ENCODE measurements at regions not wholly inside any gene's neighbourhood (a gene's known extent, or its start where the extent isn't known, plus 50 kb on each side); places are given as distances from the start of the nearest gene placed in this dataset.
"Not testable (repeated sequence)": the region's sequence is repeated elsewhere in the genome, so short reads cannot be mapped to it uniquely, and the experiment has no call there.

- H3K36me3 ChIP-seq (ENCODE audit: control insufficient read depth in 5 of 5, insufficient read depth in 5 of 5, low read length in 5 of 5) = no peaks in the 10 kb centered on the region
- no peak overlapping the region for H3K9ac ChIP-seq (ENCODE audit: low read length in 5 of 5)
- H3K27me3 ChIP-seq (ENCODE audit: control insufficient read depth in 5 of 5, insufficient read depth in 4 of 5, low read length in 5 of 5) = no peaks in the 10 kb centered on the region
- H3K27ac ChIP-seq (ENCODE audit: low read depth, low read length) = no peak overlapping the region
- H3K9me3 ChIP-seq (ENCODE audit: control insufficient read depth in 5 of 5, low read length in 5 of 5) = no peaks in the 10 kb centered on the region
- no peaks in the 10 kb centered on the region for H3K4me1 ChIP-seq (ENCODE audit: control insufficient read depth in 5 of 5, insufficient read depth in 5 of 5, low read length in 5 of 5)
- H3K4me3 ChIP-seq (ENCODE audit: low read depth in 1 of 5, low read length in 5 of 5) = no peak overlapping the region
Measured at GRCh38 chr5:69013481-69013880, 80.3 kb upstream of the SLC30A5 start.

GRCh38 chr5:69014007-69014406 lies 79.8 kb upstream of the SLC30A5 start:
- not testable (repeated sequence) for H3K27ac ChIP-seq (ENCODE audit: low read depth, low read length); H3K36me3 ChIP-seq (ENCODE audit: control insufficient read depth in 5 of 5, insufficient read depth in 5 of 5, low read length in 5 of 5); H3K4me3 ChIP-seq (ENCODE audit: low read depth in 1 of 5, low read length in 5 of 5); H3K9me3 ChIP-seq (ENCODE audit: control insufficient read depth in 5 of 5, low read length in 5 of 5); H3K4me1 ChIP-seq (ENCODE audit: control insufficient read depth in 5 of 5, insufficient read depth in 5 of 5, low read length in 5 of 5); H3K27me3 ChIP-seq (ENCODE audit: control insufficient read depth in 5 of 5, insufficient read depth in 4 of 5, low read length in 5 of 5); H3K9ac ChIP-seq (ENCODE audit: low read length in 5 of 5)

GRCh38 chr5:69019668-69020375 lies 74.0 kb upstream of the SLC30A5 start:
- peaks cover 0 to 3% (median 0%) of the 10 kb centered on the region in 5 donors for H3K4me1 ChIP-seq (ENCODE audit: control insufficient read depth in 5 of 5, insufficient read depth in 5 of 5, low read length in 5 of 5)
- H3K27me3 ChIP-seq (ENCODE audit: control insufficient read depth in 5 of 5, insufficient read depth in 4 of 5, low read length in 5 of 5) = no peaks in the 10 kb centered on the region
- H3K9me3 ChIP-seq (ENCODE audit: control insufficient read depth in 5 of 5, low read length in 5 of 5) = no peaks in the 10 kb centered on the region
- no peaks in the 10 kb centered on the region for H3K36me3 ChIP-seq (ENCODE audit: control insufficient read depth in 5 of 5, insufficient read depth in 5 of 5, low read length in 5 of 5)
- H3K27ac ChIP-seq (ENCODE audit: low read depth, low read length) = no peak overlapping the region
- no peak overlapping the region for H3K9ac ChIP-seq (ENCODE audit: low read length in 5 of 5)
- H3K4me3 ChIP-seq (ENCODE audit: low read depth in 1 of 5, low read length in 5 of 5) = no peak overlapping the region

GRCh38 chr5:69024241-69024651 lies 69.6 kb upstream of the SLC30A5 start:
- Histone ChIP-seq H3K9ac (ENCODE audit: low read length in 5 of 5) (no peak overlapping the region), H3K9me3 (ENCODE audit: control insufficient read depth in 5 of 5, low read length in 5 of 5) (no peaks in the 10 kb centered on the region), H3K27me3 (ENCODE audit: control insufficient read depth in 5 of 5, insufficient read depth in 4 of 5, low read length in 5 of 5) (no peaks in the 10 kb centered on the region), H3K36me3 (ENCODE audit: control insufficient read depth in 5 of 5, insufficient read depth in 5 of 5, low read length in 5 of 5) (no peaks in the 10 kb centered on the region), H3K4me1 (ENCODE audit: control insufficient read depth in 5 of 5, insufficient read depth in 5 of 5, low read length in 5 of 5) (peaks cover 0 to 3% (median 0%) of the 10 kb centered on the region in 5 donors), H3K27ac (ENCODE audit: low read depth, low read length) (no peak overlapping the region), H3K4me3 (ENCODE audit: low read depth in 1 of 5, low read length in 5 of 5) (no peak overlapping the region)

GRCh38 chr5:69029292-69029691 lies 64.5 kb upstream of the SLC30A5 start:
- Histone ChIP-seq H3K27me3 (ENCODE audit: control insufficient read depth in 5 of 5, insufficient read depth in 4 of 5, low read length in 5 of 5) (no peaks in the 10 kb centered on the region), H3K4me1 (ENCODE audit: control insufficient read depth in 5 of 5, insufficient read depth in 5 of 5, low read length in 5 of 5) (no peaks in the 10 kb centered on the region), H3K27ac (ENCODE audit: low read depth, low read length) (no peak overlapping the region), H3K36me3 (ENCODE audit: control insufficient read depth in 5 of 5, insufficient read depth in 5 of 5, low read length in 5 of 5) (no peaks in the 10 kb centered on the region), H3K9me3 (ENCODE audit: control insufficient read depth in 5 of 5, low read length in 5 of 5) (no peaks in the 10 kb centered on the region), H3K9ac (ENCODE audit: low read length in 5 of 5) (no peak overlapping the region), H3K4me3 (ENCODE audit: low read depth in 1 of 5, low read length in 5 of 5) (no peak overlapping the region)

- no peak overlapping the region for H3K27ac ChIP-seq (ENCODE audit: low read depth, low read length)
- no peaks in the 10 kb centered on the region for H3K36me3 ChIP-seq (ENCODE audit: control insufficient read depth in 5 of 5, insufficient read depth in 5 of 5, low read length in 5 of 5)
- H3K27me3 ChIP-seq (ENCODE audit: control insufficient read depth in 5 of 5, insufficient read depth in 4 of 5, low read length in 5 of 5) = no peaks in the 10 kb centered on the region
- H3K4me1 ChIP-seq (ENCODE audit: control insufficient read depth in 5 of 5, insufficient read depth in 5 of 5, low read length in 5 of 5) = no peaks in the 10 kb centered on the region
- no peaks in the 10 kb centered on the region for H3K9me3 ChIP-seq (ENCODE audit: control insufficient read depth in 5 of 5, low read length in 5 of 5)
- no peak overlapping the region for H3K4me3 ChIP-seq (ENCODE audit: low read depth in 1 of 5, low read length in 5 of 5)
- no peak overlapping the region for H3K9ac ChIP-seq (ENCODE audit: low read length in 5 of 5)
Measured at GRCh38 chr5:69030358-69031062, 63.3 kb upstream of the SLC30A5 start.

GRCh38 chr5:69032009-69032408 lies 61.8 kb upstream of the SLC30A5 start:
- Histone ChIP-seq H3K9ac (ENCODE audit: low read length in 5 of 5) (no peak overlapping the region), H3K9me3 (ENCODE audit: control insufficient read depth in 5 of 5, low read length in 5 of 5) (no peaks in the 10 kb centered on the region), H3K4me3 (ENCODE audit: low read depth in 1 of 5, low read length in 5 of 5) (no peak overlapping the region), H3K27ac (ENCODE audit: low read depth, low read length) (no peak overlapping the region), H3K27me3 (ENCODE audit: control insufficient read depth in 5 of 5, insufficient read depth in 4 of 5, low read length in 5 of 5) (no peaks in the 10 kb centered on the region), H3K36me3 (ENCODE audit: control insufficient read depth in 5 of 5, insufficient read depth in 5 of 5, low read length in 5 of 5) (no peaks in the 10 kb centered on the region), H3K4me1 (ENCODE audit: control insufficient read depth in 5 of 5, insufficient read depth in 5 of 5, low read length in 5 of 5) (no peaks in the 10 kb centered on the region)

- Histone ChIP-seq H3K27ac (ENCODE audit: low read depth, low read length) (no peak overlapping the region), H3K27me3 (ENCODE audit: control insufficient read depth in 5 of 5, insufficient read depth in 4 of 5, low read length in 5 of 5) (no peaks in the 10 kb centered on the region), H3K4me1 (ENCODE audit: control insufficient read depth in 5 of 5, insufficient read depth in 5 of 5, low read length in 5 of 5) (no peaks in the 10 kb centered on the region)
Measured at GRCh38 chr5:69033690-69034089, 60.1 kb upstream of the SLC30A5 start.

GRCh38 chr5:69034898-69035297 lies 58.9 kb upstream of the SLC30A5 start:
- H3K4me3 ChIP-seq (ENCODE audit: low read depth in 1 of 5, low read length in 5 of 5) = no peak overlapping the region
- H3K27me3 ChIP-seq (ENCODE audit: control insufficient read depth in 5 of 5, insufficient read depth in 4 of 5, low read length in 5 of 5) = no peaks in the 10 kb centered on the region
- H3K27ac ChIP-seq (ENCODE audit: low read depth, low read length) = no peak overlapping the region
- no peak overlapping the region for H3K9ac ChIP-seq (ENCODE audit: low read length in 5 of 5)
- no peaks in the 10 kb centered on the region for H3K9me3 ChIP-seq (ENCODE audit: control insufficient read depth in 5 of 5, low read length in 5 of 5)
- no peaks in the 10 kb centered on the region for H3K4me1 ChIP-seq (ENCODE audit: control insufficient read depth in 5 of 5, insufficient read depth in 5 of 5, low read length in 5 of 5)
- H3K36me3 ChIP-seq (ENCODE audit: control insufficient read depth in 5 of 5, insufficient read depth in 5 of 5, low read length in 5 of 5) = no peaks in the 10 kb centered on the region

More at GRCh38 chr5:69033690-69034089, 60.1 kb upstream of the SLC30A5 start:
- no peak overlapping the region for H3K9ac ChIP-seq (ENCODE audit: low read length in 5 of 5)
- no peaks in the 10 kb centered on the region for H3K9me3 ChIP-seq (ENCODE audit: control insufficient read depth in 5 of 5, low read length in 5 of 5)
- H3K4me3 ChIP-seq (ENCODE audit: low read depth in 1 of 5, low read length in 5 of 5) = no peak overlapping the region
- H3K36me3 ChIP-seq (ENCODE audit: control insufficient read depth in 5 of 5, insufficient read depth in 5 of 5, low read length in 5 of 5) = no peaks in the 10 kb centered on the region

GRCh38 chr5:69035665-69036064 lies 58.1 kb upstream of the SLC30A5 start:
- no peaks in the 10 kb centered on the region for H3K27me3 ChIP-seq (ENCODE audit: control insufficient read depth in 5 of 5, insufficient read depth in 4 of 5, low read length in 5 of 5)
- no peaks in the 10 kb centered on the region for H3K36me3 ChIP-seq (ENCODE audit: control insufficient read depth in 5 of 5, insufficient read depth in 5 of 5, low read length in 5 of 5)
- H3K9ac ChIP-seq (ENCODE audit: low read length in 5 of 5) = no peak overlapping the region
- no peaks in the 10 kb centered on the region for H3K9me3 ChIP-seq (ENCODE audit: control insufficient read depth in 5 of 5, low read length in 5 of 5)
- H3K27ac ChIP-seq (ENCODE audit: low read depth, low read length) = no peak overlapping the region
- no peak overlapping the region for H3K4me3 ChIP-seq (ENCODE audit: low read depth in 1 of 5, low read length in 5 of 5)
- H3K4me1 ChIP-seq (ENCODE audit: control insufficient read depth in 5 of 5, insufficient read depth in 5 of 5, low read length in 5 of 5) = no peaks in the 10 kb centered on the region

Data from subcutaneous abdominal adipose tissue (tissue), 5 donors.